ENCODE measurements at regions not wholly inside any gene's neighbourhood (a gene's known extent, or its start where the extent isn't known, plus 50 kb on each side); places are given as distances from the start of the nearest gene placed in this dataset.
A peak's percentile ranks its signal among the peaks of the same experiment; 100 is the strongest.
"Not testable (repeated sequence)": the region's sequence is repeated elsewhere in the genome, so short reads cannot be mapped to it uniquely, and the experiment has no call there.

DNA sequence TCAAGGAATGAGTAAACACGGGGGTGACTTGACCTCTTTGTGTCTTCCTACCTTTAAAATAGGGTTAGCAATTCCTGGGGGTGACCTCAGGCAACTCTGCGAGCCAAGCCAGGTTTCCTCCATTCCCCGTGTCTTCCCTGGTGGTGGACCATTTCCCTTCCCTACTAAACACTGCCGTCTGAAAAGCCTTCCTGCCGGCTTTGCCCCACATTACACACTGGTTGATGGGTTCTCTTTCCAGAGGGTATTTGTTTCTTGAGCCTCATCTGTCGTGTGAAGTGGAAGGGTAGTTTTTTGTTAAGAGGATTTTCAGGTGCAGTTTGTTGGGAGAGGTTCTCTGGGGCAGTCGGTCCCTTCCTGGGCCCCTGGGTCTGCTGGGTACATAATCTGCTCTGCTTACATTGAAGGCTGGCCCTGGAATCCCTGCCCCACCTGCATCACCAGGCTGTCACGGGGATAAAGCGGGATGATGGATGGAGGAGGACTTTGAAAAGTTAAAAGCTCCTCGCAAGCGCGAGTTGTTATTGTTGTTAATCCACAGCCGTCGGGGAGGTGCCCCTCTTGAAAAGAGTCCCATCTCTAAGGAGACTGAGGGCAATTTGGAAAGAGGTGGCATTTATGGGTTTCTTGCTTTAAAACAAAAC lies 175.4 kb upstream of the SPRED2 start:
- no peak overlapping the region for H3K4me3 Mint-ChIP-seq (ENCODE audit: unreplicated experiment)

DNA sequence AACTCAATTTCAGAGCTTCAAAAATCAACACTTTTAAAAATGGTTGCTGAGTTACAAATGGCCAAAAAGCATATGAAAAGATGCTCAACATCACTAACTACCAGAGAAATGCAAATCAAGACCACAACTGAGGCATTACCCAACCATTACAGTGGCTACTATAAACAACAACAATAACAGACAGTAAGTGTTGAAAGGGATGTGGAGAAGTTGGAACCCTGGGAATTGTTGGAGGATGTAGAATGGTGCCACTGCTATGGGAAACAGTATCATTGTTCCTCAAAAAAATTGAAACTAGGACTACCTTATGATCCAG lies 173.3 kb upstream of the SPRED2 start:
- TF ChIP-seq, protein P1, sequence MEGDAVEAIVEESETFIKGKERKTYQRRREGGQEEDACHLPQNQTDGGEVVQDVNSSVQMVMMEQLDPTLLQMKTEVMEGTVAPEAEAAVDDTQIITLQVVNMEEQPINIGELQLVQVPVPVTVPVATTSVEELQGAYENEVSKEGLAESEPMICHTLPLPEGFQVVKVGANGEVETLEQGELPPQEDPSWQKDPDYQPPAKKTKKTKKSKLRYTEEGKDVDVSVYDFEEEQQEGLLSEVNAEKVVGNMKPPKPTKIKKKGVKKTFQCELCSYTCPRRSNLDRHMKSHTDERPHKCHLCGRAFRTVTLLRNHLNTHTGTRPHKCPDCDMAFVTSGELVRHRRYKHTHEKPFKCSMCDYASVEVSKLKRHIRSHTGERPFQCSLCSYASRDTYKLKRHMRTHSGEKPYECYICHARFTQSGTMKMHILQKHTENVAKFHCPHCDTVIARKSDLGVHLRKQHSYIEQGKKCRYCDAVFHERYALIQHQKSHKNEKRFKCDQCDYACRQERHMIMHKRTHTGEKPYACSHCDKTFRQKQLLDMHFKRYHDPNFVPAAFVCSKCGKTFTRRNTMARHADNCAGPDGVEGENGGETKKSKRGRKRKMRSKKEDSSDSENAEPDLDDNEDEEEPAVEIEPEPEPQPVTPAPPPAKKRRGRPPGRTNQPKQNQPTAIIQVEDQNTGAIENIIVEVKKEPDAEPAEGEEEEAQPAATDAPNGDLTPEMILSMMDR (IDR thresholded peaks at IDR 0.05; ENCODE audit: partially characterized antibody, unreplicated experiment): no peak
- H3K4me3 Mint-ChIP-seq (ENCODE audit: unreplicated experiment): no peak overlapping the region
- peaks cover 3% of the 10 kb centered on the region for H3K27me3 Mint-ChIP-seq (ENCODE audit: unreplicated experiment)
- no peak for DNase-seq
- H3K27ac Mint-ChIP-seq (ENCODE audit: unreplicated experiment): no peak overlapping the region
- no peaks in the 10 kb centered on the region for H3K4me1 Mint-ChIP-seq (ENCODE audit: low read depth, unreplicated experiment)
- peaks cover 6% of the 10 kb centered on the region for H3K9me3 Mint-ChIP-seq (ENCODE audit: unreplicated experiment)
- no peaks in the 10 kb centered on the region for H3K36me3 Mint-ChIP-seq (ENCODE audit: unreplicated experiment)

More for the DNA sequence above, 175.4 kb upstream of the SPRED2 start:
- no peaks in the 10 kb centered on the region for H3K9me3 Mint-ChIP-seq (ENCODE audit: unreplicated experiment)
- no peak overlapping the region for H3K27ac Mint-ChIP-seq (ENCODE audit: unreplicated experiment)
- peaks cover 2% of the 10 kb centered on the region for H3K4me1 Mint-ChIP-seq (ENCODE audit: low read depth, unreplicated experiment)
- H3K36me3 Mint-ChIP-seq (ENCODE audit: unreplicated experiment): no peaks in the 10 kb centered on the region
- peaks cover 1% of the 10 kb centered on the region for H3K27me3 Mint-ChIP-seq (ENCODE audit: unreplicated experiment)
- DNase-seq: no peak
- TF ChIP-seq, protein P1 (IDR thresholded peaks at IDR 0.05; ENCODE audit: partially characterized antibody, unreplicated experiment): no peak

DNA sequence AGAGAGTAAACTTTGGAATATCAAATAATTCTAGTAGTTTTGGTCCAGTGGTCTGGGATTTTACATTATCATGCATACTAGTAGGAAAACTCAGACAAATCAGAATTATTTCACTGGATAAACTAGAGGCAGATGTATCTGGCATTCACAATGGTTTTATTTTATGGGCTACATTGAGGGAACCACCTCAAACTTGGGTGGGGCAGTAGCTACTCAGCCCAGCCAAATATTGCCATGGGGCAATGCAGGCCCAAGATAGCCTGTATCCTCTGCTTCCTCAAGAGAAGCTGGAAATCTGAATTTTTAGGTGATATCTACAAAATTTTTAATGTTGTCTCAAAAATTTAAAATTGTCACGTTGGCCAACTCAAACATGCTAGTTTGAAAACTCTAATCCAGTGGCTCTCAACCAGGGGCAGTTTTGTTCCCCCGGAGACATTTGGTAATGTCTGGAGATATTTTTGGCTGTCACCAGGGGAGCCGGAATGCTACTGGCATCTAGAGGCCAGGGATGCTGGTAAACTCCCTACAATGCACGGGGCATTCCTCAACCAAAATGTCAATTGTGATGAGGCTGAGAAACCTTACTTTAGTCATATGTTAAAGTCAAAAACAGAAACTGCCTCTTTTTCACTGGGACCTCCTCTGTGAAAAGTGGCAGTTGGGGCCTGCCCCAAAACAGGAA lies 172.8 kb upstream of the SPRED2 start:
- no peaks in the 10 kb centered on the region for H3K4me1 Mint-ChIP-seq (ENCODE audit: low read depth, unreplicated experiment)
- H3K36me3 Mint-ChIP-seq (ENCODE audit: unreplicated experiment): no peaks in the 10 kb centered on the region
- H3K4me3 Mint-ChIP-seq (ENCODE audit: unreplicated experiment): no peak overlapping the region
- peaks cover 6% of the 10 kb centered on the region for H3K9me3 Mint-ChIP-seq (ENCODE audit: unreplicated experiment)
- no peak for DNase-seq
- TF ChIP-seq, protein P1 (IDR thresholded peaks at IDR 0.05; ENCODE audit: partially characterized antibody, unreplicated experiment): no peak
- H3K27ac Mint-ChIP-seq (ENCODE audit: unreplicated experiment): no peak overlapping the region
- peaks cover 3% of the 10 kb centered on the region for H3K27me3 Mint-ChIP-seq (ENCODE audit: unreplicated experiment)

DNA sequence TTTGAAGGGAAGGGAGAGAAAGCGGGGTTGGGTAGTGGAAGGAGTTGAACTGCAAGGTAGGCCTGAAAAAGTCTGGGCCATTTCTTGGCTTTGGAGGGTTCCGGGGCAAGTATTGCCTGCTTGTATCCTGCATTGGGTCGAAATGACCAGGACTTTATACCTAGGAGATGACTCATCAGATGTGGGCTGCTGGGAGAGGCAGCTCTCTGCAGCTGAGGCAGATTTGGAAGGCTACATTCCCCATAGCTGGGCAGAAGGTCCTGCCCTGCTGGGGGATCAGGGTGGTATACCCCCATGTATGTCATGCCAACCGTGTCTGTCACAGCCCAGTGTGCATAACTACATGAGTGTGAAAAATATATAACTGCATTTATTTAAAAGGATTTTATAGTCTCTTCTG lies 171.8 kb upstream of the SPRED2 start:
- Mint-ChIP-seq H3K4me1 (ENCODE audit: low read depth, unreplicated experiment) (peaks cover 4% of the 10 kb centered on the region), H3K4me3 (ENCODE audit: unreplicated experiment) (no peak overlapping the region), H3K9me3 (ENCODE audit: unreplicated experiment) (peaks cover 6% of the 10 kb centered on the region), H3K27me3 (ENCODE audit: unreplicated experiment) (peaks cover 3% of the 10 kb centered on the region), H3K36me3 (ENCODE audit: unreplicated experiment) (no peaks in the 10 kb centered on the region), H3K27ac (ENCODE audit: unreplicated experiment) (no peak overlapping the region)
- DNase-seq: no peak
- TF ChIP-seq, protein P1 (IDR thresholded peaks at IDR 0.05; ENCODE audit: partially characterized antibody, unreplicated experiment): no peak

DNA sequence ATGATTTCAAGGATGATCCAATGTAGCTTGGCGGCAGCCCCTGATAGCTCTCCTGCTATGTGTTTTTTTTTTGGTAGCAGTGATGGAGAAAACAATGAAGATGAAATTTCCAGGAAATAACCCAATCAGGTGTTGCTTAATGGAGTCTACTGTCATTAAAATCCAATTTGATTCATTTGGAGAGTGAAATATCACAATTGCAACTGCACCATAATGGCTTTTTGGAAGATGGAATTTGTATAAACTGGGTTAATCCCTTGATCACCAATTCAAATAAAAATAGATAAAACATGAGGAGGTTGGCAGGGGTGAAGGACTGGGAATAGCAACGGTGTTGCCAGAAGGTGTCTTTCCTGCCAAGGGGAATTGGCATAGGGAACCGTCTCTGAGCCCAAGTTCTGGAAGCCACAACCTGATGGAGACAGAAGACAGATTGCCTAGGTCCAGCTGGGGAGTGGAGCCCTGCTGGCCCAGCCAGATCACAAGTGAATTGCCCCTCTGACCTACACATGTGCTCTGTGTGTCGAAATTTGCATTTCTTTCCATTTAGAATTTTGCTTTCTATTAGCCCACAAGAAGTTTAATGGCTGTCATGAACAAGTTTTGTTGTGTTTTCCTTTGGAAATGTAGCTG lies 170.3 kb upstream of the SPRED2 start:
- no peak for DNase-seq
- H3K27ac Mint-ChIP-seq (ENCODE audit: unreplicated experiment): no peak overlapping the region
- peaks cover 16% of the 10 kb centered on the region for H3K4me1 Mint-ChIP-seq (ENCODE audit: low read depth, unreplicated experiment)
- H3K36me3 Mint-ChIP-seq (ENCODE audit: unreplicated experiment): no peaks in the 10 kb centered on the region
- TF ChIP-seq, protein P1 (IDR thresholded peaks at IDR 0.05; ENCODE audit: partially characterized antibody, unreplicated experiment): no peak
- peaks cover 3% of the 10 kb centered on the region for H3K27me3 Mint-ChIP-seq (ENCODE audit: unreplicated experiment)
- no peak overlapping the region for H3K4me3 Mint-ChIP-seq (ENCODE audit: unreplicated experiment)
- H3K9me3 Mint-ChIP-seq (ENCODE audit: unreplicated experiment): peaks cover 6% of the 10 kb centered on the region

DNA sequence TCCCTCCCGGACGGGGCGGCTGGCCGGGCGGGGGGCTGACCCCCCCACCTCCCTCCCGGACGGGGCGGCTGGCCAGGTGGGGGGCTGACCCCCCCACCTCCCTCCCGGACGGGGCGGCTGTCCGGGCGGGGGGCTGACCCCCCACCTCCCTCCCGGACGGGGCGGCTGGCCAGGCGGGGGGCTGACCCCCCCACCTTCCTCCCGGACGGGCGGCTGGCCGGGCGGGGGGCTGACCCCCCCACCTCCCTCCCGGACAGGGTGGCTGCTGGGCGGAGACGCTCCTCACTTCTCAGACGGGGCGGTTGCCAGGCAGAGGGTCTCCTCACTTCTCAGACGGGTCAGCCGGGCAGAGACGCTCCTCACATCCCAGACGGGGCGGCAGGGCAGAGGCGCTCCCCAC lies 168.5 kb upstream of the SPRED2 start:
- Mint-ChIP-seq H3K4me1 (ENCODE audit: low read depth, unreplicated experiment) (peaks cover 16% of the 10 kb centered on the region), H3K27ac (ENCODE audit: unreplicated experiment) (peak overlapping the region; percentile 38)
- DNase-seq: peak; percentile 38
- not testable (repeated sequence) for H3K36me3 Mint-ChIP-seq (ENCODE audit: unreplicated experiment); H3K4me3 Mint-ChIP-seq (ENCODE audit: unreplicated experiment); H3K9me3 Mint-ChIP-seq (ENCODE audit: unreplicated experiment); H3K27me3 Mint-ChIP-seq (ENCODE audit: unreplicated experiment)

DNA sequence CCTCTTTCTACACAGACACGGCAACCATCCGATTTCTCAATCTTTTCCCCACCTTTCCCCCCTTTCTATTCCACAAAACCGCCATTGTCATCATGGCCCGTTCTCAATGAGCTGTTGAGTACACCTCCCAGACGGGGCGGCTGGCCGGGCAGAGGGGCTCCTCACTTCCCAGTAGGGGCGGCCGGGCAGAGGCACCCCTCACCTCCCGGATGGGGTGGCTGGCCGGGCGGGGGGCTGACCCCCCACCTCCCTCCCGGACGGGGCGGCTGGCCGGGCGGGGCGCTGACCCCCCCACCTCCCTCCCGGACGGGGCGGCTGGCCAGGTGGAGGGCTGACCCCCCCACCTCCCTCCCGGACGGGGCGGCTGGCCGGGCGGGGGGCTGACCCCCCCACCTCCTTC lies 168.0 kb upstream of the SPRED2 start:
- peak; percentile 46 for DNase-seq
- not testable (repeated sequence) for H3K4me3 Mint-ChIP-seq (ENCODE audit: unreplicated experiment); H3K36me3 Mint-ChIP-seq (ENCODE audit: unreplicated experiment); H3K27ac Mint-ChIP-seq (ENCODE audit: unreplicated experiment); H3K9me3 Mint-ChIP-seq (ENCODE audit: unreplicated experiment); H3K27me3 Mint-ChIP-seq (ENCODE audit: unreplicated experiment)
- peaks cover 18% of the 10 kb centered on the region for H3K4me1 Mint-ChIP-seq (ENCODE audit: low read depth, unreplicated experiment)

Measured in glutamatergic neuron (in vitro differentiated cells).